ENCODE measurements at regions not wholly inside any gene's neighbourhood (a gene's known extent, or its start where the extent isn't known, plus 50 kb on each side); places are given as distances from the start of the nearest gene placed in this dataset.

DNA sequence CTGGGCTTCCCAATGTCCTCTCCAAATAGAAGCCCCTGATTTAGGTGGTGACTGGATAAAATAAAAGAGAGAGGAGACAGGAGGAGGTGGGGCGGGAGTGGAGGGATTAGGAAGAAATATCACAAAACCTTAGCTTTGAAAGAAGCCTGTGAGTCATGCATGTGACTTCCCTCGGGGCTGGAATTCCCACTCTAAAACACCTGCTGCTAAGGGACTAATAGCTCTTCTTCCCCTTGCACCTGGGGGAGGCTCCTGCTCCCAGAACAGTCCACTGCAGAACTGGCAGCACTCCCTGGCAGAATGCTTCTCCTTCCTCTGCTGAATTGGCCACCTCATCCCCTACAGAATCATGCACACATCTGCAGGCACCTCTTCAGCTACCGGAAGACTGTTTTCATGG is 207.2 kb downstream of the ATG4C start:
- no peak for DNase-seq (ENCODE audit: low spot score)
- no CpG with 5 or more reads among the region's 3 CpGs for WGBS, 2 donors (ENCODE audit: extremely low coverage in 2 of 2, insufficient read length in 2 of 2, insufficient replicate concordance in 1 of 2)
- Histone ChIP-seq H2BK12ac (ENCODE audit: low read length) (no peak overlapping the region), H2BK15ac (ENCODE audit: low read length) (no peak overlapping the region), H2BK120ac (ENCODE audit: low read depth, low read length) (no peak overlapping the region), H3K4me3 (ENCODE audit: low read length in 2 of 2) (no peak overlapping the region), H3K79me1 (ENCODE audit: low read depth, low read length) (no peaks in the 10 kb centered on the region), H3K4ac (ENCODE audit: low read length) (no peak overlapping the region), H3K9ac (ENCODE audit: low read depth, low read length, poor library complexity) (no peak overlapping the region), H3K36me3 (replicated peaks in 1 of 2; ENCODE audit: control insufficient read depth in 2 of 2, insufficient read depth in 2 of 2, low read length in 2 of 2) (no peaks in the 10 kb centered on the region), H2AFZ (ENCODE audit: low read length) (no peak overlapping the region), H3K9me3 (replicated peaks in 1 of 2; ENCODE audit: control insufficient read depth in 2 of 2, insufficient read depth in 1 of 2, low read depth in 1 of 2, low read length in 2 of 2) (no peaks in the 10 kb centered on the region), H3K4me1 (ENCODE audit: control insufficient read depth in 2 of 2, insufficient read depth in 1 of 2, low read depth in 1 of 2, low read length in 2 of 2) (peaks cover 0 to 7% of the 10 kb centered on the region in 2 donors), H2BK5ac (ENCODE audit: low read length) (no peak overlapping the region), H2AK5ac (ENCODE audit: low read depth, low read length) (no peak overlapping the region), H3K14ac (ENCODE audit: low read length) (no peak overlapping the region), H3K18ac (ENCODE audit: low read length) (no peak overlapping the region), H3K27ac (replicated peaks; ENCODE audit: low read length) (no peak overlapping the region), H3K23ac (ENCODE audit: low read depth, low read length, poor library complexity) (no peak overlapping the region), H3K4me2 (ENCODE audit: insufficient read depth, low read length, poor library complexity, severe bottlenecking) (no peak overlapping the region), H4K91ac (ENCODE audit: low read depth, low read length, poor library complexity) (no peak overlapping the region), H4K8ac (ENCODE audit: low read depth, low read length) (no peak overlapping the region), H3K27me3 (ENCODE audit: control insufficient read depth in 3 of 3, insufficient read depth in 3 of 3, low read depth in 1 of 3, low read length in 3 of 3) (peaks cover 0 to 15% (median 0%) of the 10 kb centered on the region in 3 experiments)

DNA sequence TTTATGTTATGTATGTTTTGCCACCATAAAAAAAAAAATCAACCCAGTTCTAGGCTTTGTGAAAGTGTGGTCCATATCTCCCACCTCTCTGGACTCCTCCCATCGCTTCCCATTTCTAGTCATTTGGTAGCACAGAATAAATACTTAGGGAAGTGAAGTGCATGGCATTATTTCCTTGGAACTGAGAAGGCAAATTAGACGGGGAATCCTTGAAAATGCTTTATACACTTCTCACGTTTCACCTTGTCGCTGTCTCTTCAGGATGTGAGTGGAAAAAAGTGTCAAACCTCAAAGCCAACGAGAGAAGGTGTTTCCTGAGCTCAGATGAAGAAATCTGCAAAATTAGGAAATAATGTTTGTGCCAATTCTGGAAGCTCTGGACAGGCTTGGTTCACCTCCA is 209.9 kb downstream of the ATG4C start:
- Histone ChIP-seq H2BK15ac (ENCODE audit: low read length) (no peak overlapping the region), H2AFZ (ENCODE audit: low read length) (no peak overlapping the region), H3K4me2 (ENCODE audit: insufficient read depth, low read length, poor library complexity, severe bottlenecking) (no peak overlapping the region), H3K27me3 (ENCODE audit: control insufficient read depth in 3 of 3, insufficient read depth in 3 of 3, low read depth in 1 of 3, low read length in 3 of 3) (peaks cover 0 to 30% (median 0%) of the 10 kb centered on the region in 3 experiments), H3K14ac (ENCODE audit: low read length) (no peak overlapping the region), H4K91ac (ENCODE audit: low read depth, low read length, poor library complexity) (no peak overlapping the region), H2BK120ac (ENCODE audit: low read depth, low read length) (no peak overlapping the region), H3K9ac (ENCODE audit: low read depth, low read length, poor library complexity) (no peak overlapping the region), H3K79me1 (ENCODE audit: low read depth, low read length) (no peaks in the 10 kb centered on the region), H2AK5ac (ENCODE audit: low read depth, low read length) (no peak overlapping the region), H3K18ac (ENCODE audit: low read length) (no peak overlapping the region), H3K27ac (replicated peaks; ENCODE audit: low read length) (no peak overlapping the region), H3K23ac (ENCODE audit: low read depth, low read length, poor library complexity) (no peak overlapping the region), H3K4ac (ENCODE audit: low read length) (no peak overlapping the region), H3K4me1 (ENCODE audit: control insufficient read depth in 2 of 2, insufficient read depth in 1 of 2, low read depth in 1 of 2, low read length in 2 of 2) (peaks cover 0 to 7% of the 10 kb centered on the region in 2 donors), H3K9me3 (replicated peaks in 1 of 2; ENCODE audit: control insufficient read depth in 2 of 2, insufficient read depth in 1 of 2, low read depth in 1 of 2, low read length in 2 of 2) (no peaks in the 10 kb centered on the region), H3K4me3 (ENCODE audit: low read length in 2 of 2) (no peak overlapping the region), H3K36me3 (replicated peaks in 1 of 2; ENCODE audit: control insufficient read depth in 2 of 2, insufficient read depth in 2 of 2, low read length in 2 of 2) (no peaks in the 10 kb centered on the region), H2BK12ac (ENCODE audit: low read length) (no peak overlapping the region), H4K8ac (ENCODE audit: low read depth, low read length) (no peak overlapping the region), H2BK5ac (ENCODE audit: low read length) (no peak overlapping the region)
- no CpG with 5 or more reads among the region's 5 CpGs for WGBS, 2 donors (ENCODE audit: extremely low coverage in 2 of 2, insufficient read length in 2 of 2, insufficient replicate concordance in 1 of 2)
- no peak for DNase-seq (ENCODE audit: low spot score)

- H3K9ac ChIP-seq (ENCODE audit: low read depth, low read length, poor library complexity): no peak overlapping the region
- H4K8ac ChIP-seq (ENCODE audit: low read depth, low read length): no peak overlapping the region
- no peak overlapping the region for H2BK5ac ChIP-seq (ENCODE audit: low read length)
- H3K36me3 ChIP-seq (replicated peaks in 1 of 2; ENCODE audit: control insufficient read depth in 2 of 2, insufficient read depth in 2 of 2, low read length in 2 of 2): no peaks in the 10 kb centered on the region
- no peak overlapping the region for H3K4ac ChIP-seq (ENCODE audit: low read length)
- DNase-seq (ENCODE audit: low spot score): no peak
- no peak overlapping the region for H2BK12ac ChIP-seq (ENCODE audit: low read length)
- no peak overlapping the region for H2AK5ac ChIP-seq (ENCODE audit: low read depth, low read length)
- no peaks in the 10 kb centered on the region for H3K9me3 ChIP-seq (replicated peaks in 1 of 2; ENCODE audit: control insufficient read depth in 2 of 2, insufficient read depth in 1 of 2, low read depth in 1 of 2, low read length in 2 of 2)
- no peak overlapping the region for H2BK15ac ChIP-seq (ENCODE audit: low read length)
- H3K4me3 ChIP-seq (ENCODE audit: low read length in 2 of 2): no peak overlapping the region
- WGBS, 2 donors (ENCODE audit: extremely low coverage in 2 of 2, insufficient read length in 2 of 2, insufficient replicate concordance in 1 of 2): no CpG with 5 or more reads among the region's 4 CpGs
- H4K91ac ChIP-seq (ENCODE audit: low read depth, low read length, poor library complexity): no peak overlapping the region
- peaks cover 0 to 7% of the 10 kb centered on the region in 2 donors for H3K4me1 ChIP-seq (ENCODE audit: control insufficient read depth in 2 of 2, insufficient read depth in 1 of 2, low read depth in 1 of 2, low read length in 2 of 2)
- H3K18ac ChIP-seq (ENCODE audit: low read length): no peak overlapping the region
- H2AFZ ChIP-seq (ENCODE audit: low read length): no peak overlapping the region
- H3K27me3 ChIP-seq (ENCODE audit: control insufficient read depth in 3 of 3, insufficient read depth in 3 of 3, low read depth in 1 of 3, low read length in 3 of 3): peaks cover 0 to 42% (median 0%) of the 10 kb centered on the region in 3 experiments
- no peak overlapping the region for H3K4me2 ChIP-seq (ENCODE audit: insufficient read depth, low read length, poor library complexity, severe bottlenecking)
- no peak overlapping the region for H3K23ac ChIP-seq (ENCODE audit: low read depth, low read length, poor library complexity)
- no peak overlapping the region for H3K27ac ChIP-seq (replicated peaks; ENCODE audit: low read length)
- H3K79me1 ChIP-seq (ENCODE audit: low read depth, low read length): no peaks in the 10 kb centered on the region
- no peak overlapping the region for H3K14ac ChIP-seq (ENCODE audit: low read length)
- no peak overlapping the region for H2BK120ac ChIP-seq (ENCODE audit: low read depth, low read length)
Measured at GRCh38 chr1:62995173-62995572, 211.2 kb downstream of the ATG4C start.

- Histone ChIP-seq H3K4me2 (ENCODE audit: insufficient read depth, low read length, poor library complexity, severe bottlenecking) (no peak overlapping the region), H3K23ac (ENCODE audit: low read depth, low read length, poor library complexity) (no peak overlapping the region), H3K27me3 (ENCODE audit: control insufficient read depth in 3 of 3, insufficient read depth in 3 of 3, low read depth in 1 of 3, low read length in 3 of 3) (peaks cover 0 to 52% (median 0%) of the 10 kb centered on the region in 3 experiments), H3K14ac (ENCODE audit: low read length) (no peak overlapping the region), H2BK12ac (ENCODE audit: low read length) (no peak overlapping the region), H2BK5ac (ENCODE audit: low read length) (no peak overlapping the region), H3K27ac (replicated peaks; ENCODE audit: low read length) (no peak overlapping the region), H3K79me1 (ENCODE audit: low read depth, low read length) (no peaks in the 10 kb centered on the region), H3K4me1 (ENCODE audit: control insufficient read depth in 2 of 2, insufficient read depth in 1 of 2, low read depth in 1 of 2, low read length in 2 of 2) (peaks cover 0 to 4% of the 10 kb centered on the region in 2 donors), H3K4ac (ENCODE audit: low read length) (no peak overlapping the region), H3K4me3 (ENCODE audit: low read length in 2 of 2) (no peak overlapping the region), H2AFZ (ENCODE audit: low read length) (no peak overlapping the region), H2BK120ac (ENCODE audit: low read depth, low read length) (no peak overlapping the region), H2AK5ac (ENCODE audit: low read depth, low read length) (no peak overlapping the region), H4K8ac (ENCODE audit: low read depth, low read length) (no peak overlapping the region), H3K18ac (ENCODE audit: low read length) (no peak overlapping the region), H4K91ac (ENCODE audit: low read depth, low read length, poor library complexity) (no peak overlapping the region), H3K9me3 (replicated peaks in 1 of 2; ENCODE audit: control insufficient read depth in 2 of 2, insufficient read depth in 1 of 2, low read depth in 1 of 2, low read length in 2 of 2) (no peaks in the 10 kb centered on the region), H3K36me3 (replicated peaks in 1 of 2; ENCODE audit: control insufficient read depth in 2 of 2, insufficient read depth in 2 of 2, low read length in 2 of 2) (no peaks in the 10 kb centered on the region), H2BK15ac (ENCODE audit: low read length) (no peak overlapping the region), H3K9ac (ENCODE audit: low read depth, low read length, poor library complexity) (no peak overlapping the region)
- DNase-seq (ENCODE audit: low spot score): no peak
- no CpG with 5 or more reads among the region's 5 CpGs for WGBS, 2 donors (ENCODE audit: extremely low coverage in 2 of 2, insufficient read length in 2 of 2, insufficient replicate concordance in 1 of 2)
Measured at GRCh38 chr1:62997884-62998283, 214.0 kb downstream of the ATG4C start.

All from neuronal stem cell (in vitro differentiated cells).